ENCODE measurements at regions not wholly inside any gene's neighbourhood (a gene's known extent, or its start where the extent isn't known, plus 50 kb on each side); places are given as distances from the start of the nearest gene placed in this dataset.

- Histone ChIP-seq H3K36me3 (ENCODE audit: control insufficient read depth in 2 of 2, extremely low read depth in 1 of 2, insufficient read depth in 2 of 2, low read length in 2 of 2) (no peaks in the 10 kb centered on the region), H3K4me2 (ENCODE audit: control insufficient read depth, extremely low read depth, insufficient read depth, low read depth, low read length) (no peak overlapping the region), H3K79me2 (ENCODE audit: control insufficient read depth, insufficient read depth, low read length) (no peaks in the 10 kb centered on the region), H3K9me3 (ENCODE audit: control insufficient read depth, low read depth, low read length) (no peaks in the 10 kb centered on the region), H3K4me1 (ENCODE audit: control insufficient read depth, extremely low read depth, insufficient read depth, low read length) (no peaks in the 10 kb centered on the region), H4K20me1 (ENCODE audit: control insufficient read depth, extremely low read depth, insufficient read depth, low read length) (no peaks in the 10 kb centered on the region), H2AFZ (ENCODE audit: control insufficient read depth, low read length) (no peak overlapping the region), H3K9me1 (ENCODE audit: control insufficient read depth, extremely low read depth, insufficient read depth, low read length) (no peaks in the 10 kb centered on the region), H3K9ac (ENCODE audit: control insufficient read depth, extremely low read depth, insufficient read depth, low read length) (no peak overlapping the region), H3K27ac (ENCODE audit: control insufficient read depth, insufficient read depth, low read length) (no peak overlapping the region), H3K27me3 (ENCODE audit: control insufficient read depth, extremely low read depth, insufficient read depth, low read length) (no peaks in the 10 kb centered on the region), H3K4me3 (ENCODE audit: control insufficient read depth in 2 of 3, extremely low read depth in 1 of 3, insufficient read depth in 2 of 3, low read depth in 1 of 3, low read length in 3 of 3) (no peak overlapping the region)
- DNase-seq (ENCODE audit: low read depth, low spot score): no peak
- no peak for TF ChIP-seq CTCF (optimal IDR thresholded peaks at IDR 0.05 in 1 of 3, IDR thresholded peaks at IDR 0.05 in 1 of 3, conservative IDR thresholded peaks at IDR 0.05 in 1 of 3; ENCODE audit: extremely low read depth in 1 of 3, insufficient read depth in 2 of 3, low read length in 3 of 3)
- no peak for TF ChIP-seq EZH2 (IDR thresholded peaks at IDR 0.05; ENCODE audit: low read length)
- dilution Hi-C loops (cut with MboI; ENCODE audit: extremely low pct_ligation_motif_present, low sequenced_read_pairs): no loop called here
- FAIRE-seq: no peak
Measured at GRCh38 chr20:7389216-7389615, 551.0 kb downstream of the HAO1 start.

GRCh38 chr20:7392542-7393206 is 547.6 kb downstream of the HAO1 start:
- no peaks in the 10 kb centered on the region for H3K79me2 ChIP-seq (ENCODE audit: control insufficient read depth, insufficient read depth, low read length)
- no peaks in the 10 kb centered on the region for H4K20me1 ChIP-seq (ENCODE audit: control insufficient read depth, extremely low read depth, insufficient read depth, low read length)
- no peak overlapping the region for H3K9ac ChIP-seq (ENCODE audit: control insufficient read depth, extremely low read depth, insufficient read depth, low read length)
- no peak for DNase-seq (ENCODE audit: low read depth, low spot score)
- H3K9me1 ChIP-seq (ENCODE audit: control insufficient read depth, extremely low read depth, insufficient read depth, low read length): no peaks in the 10 kb centered on the region
- H3K9me3 ChIP-seq (ENCODE audit: control insufficient read depth, low read depth, low read length): no peaks in the 10 kb centered on the region
- no peak overlapping the region for H3K27ac ChIP-seq (ENCODE audit: control insufficient read depth, insufficient read depth, low read length)
- H3K4me2 ChIP-seq (ENCODE audit: control insufficient read depth, extremely low read depth, insufficient read depth, low read depth, low read length): no peak overlapping the region
- no peak for TF ChIP-seq CTCF (optimal IDR thresholded peaks at IDR 0.05 in 1 of 3, IDR thresholded peaks at IDR 0.05 in 1 of 3, conservative IDR thresholded peaks at IDR 0.05 in 1 of 3; ENCODE audit: extremely low read depth in 1 of 3, insufficient read depth in 2 of 3, low read length in 3 of 3)
- no peak for TF ChIP-seq EZH2 (IDR thresholded peaks at IDR 0.05; ENCODE audit: low read length)
- H3K27me3 ChIP-seq (ENCODE audit: control insufficient read depth, extremely low read depth, insufficient read depth, low read length): no peaks in the 10 kb centered on the region
- FAIRE-seq: peak; percentile 73
- peak overlapping the region; percentile 14 for H2AFZ ChIP-seq (ENCODE audit: control insufficient read depth, low read length)
- H3K36me3 ChIP-seq (ENCODE audit: control insufficient read depth in 2 of 2, extremely low read depth in 1 of 2, insufficient read depth in 2 of 2, low read length in 2 of 2): no peaks in the 10 kb centered on the region
- H3K4me3 ChIP-seq (ENCODE audit: control insufficient read depth in 2 of 3, extremely low read depth in 1 of 3, insufficient read depth in 2 of 3, low read depth in 1 of 3, low read length in 3 of 3): no peak overlapping the region
- dilution Hi-C loops (cut with MboI; ENCODE audit: extremely low pct_ligation_motif_present, low sequenced_read_pairs): no loop called here
- no peaks in the 10 kb centered on the region for H3K4me1 ChIP-seq (ENCODE audit: control insufficient read depth, extremely low read depth, insufficient read depth, low read length)

All from keratinocyte (primary cell).